ENCODE measurements at regions not wholly inside any gene's neighbourhood (a gene's known extent, or its start where the extent isn't known, plus 50 kb on each side); places are given as distances from the start of the nearest gene placed in this dataset.

DNA sequence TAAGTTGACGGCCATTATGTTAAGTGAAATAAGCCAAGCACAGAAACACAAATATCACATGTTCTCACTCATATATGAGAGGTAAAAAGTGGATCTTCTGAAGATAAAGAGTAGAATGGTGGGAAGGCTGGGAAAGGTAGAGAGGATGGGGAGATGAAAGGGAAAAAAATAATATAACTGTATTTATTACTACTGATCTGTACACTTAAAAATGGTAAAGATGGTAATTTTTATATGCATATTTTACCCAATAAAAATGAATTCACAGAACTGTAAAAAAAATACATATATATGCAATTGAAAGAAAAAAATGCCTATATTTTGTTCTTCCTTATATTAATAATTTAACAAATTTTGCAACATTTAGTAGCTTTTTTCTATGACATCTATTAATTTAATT, 694.4 kb upstream of the MARCKS start:
- POLR2A ChIA-PET: no interaction called here
- CTCF ChIA-PET: no interaction called here
- TF ChIP-seq CTCF (IDR thresholded peaks at IDR 0.05; ENCODE audit: insufficient read depth, low read length, missing control alignments): no peak
- H3K4me3 ChIP-seq (ENCODE audit: low read depth, low read length): no peak overlapping the region
- DNase-seq (ENCODE audit: low read depth, low spot score): no peak

DNA sequence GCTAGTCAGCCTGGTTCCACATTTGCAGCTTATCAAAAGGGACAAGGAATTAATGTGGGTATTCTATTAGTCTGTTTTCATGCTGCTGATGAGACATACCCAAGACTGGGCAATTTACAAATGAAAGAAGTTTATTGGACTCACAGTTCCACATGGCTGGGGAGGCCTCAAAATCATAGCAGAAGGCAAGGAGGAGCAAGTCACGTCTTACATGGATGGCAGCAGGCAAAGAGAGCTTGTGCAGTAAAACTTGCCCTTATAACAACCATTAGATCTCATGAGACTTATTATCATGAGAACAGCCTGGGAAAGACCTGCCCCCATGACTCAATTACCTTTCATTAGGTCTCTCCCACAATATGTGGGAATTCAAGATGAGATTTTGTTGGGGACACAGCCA, 689.1 kb upstream of the MARCKS start:
- no peak for TF ChIP-seq CTCF (IDR thresholded peaks at IDR 0.05; ENCODE audit: insufficient read depth, low read length, missing control alignments)
- DNase-seq (ENCODE audit: low read depth, low spot score): no peak
- no peak overlapping the region for H3K4me3 ChIP-seq (ENCODE audit: low read depth, low read length)
- POLR2A ChIA-PET: interaction anchor here (1.2 kb wide), 1 partner anchor 10 kb away, joined by 3 read pairs; no protein-coding TSS in a partner anchor
- CTCF ChIA-PET: interaction anchor here (0.7 to 1.1 kb wide), 2 partner anchors 13 to 14 kb away, joined by 3 read pairs; no protein-coding TSS in a partner anchor

DNA sequence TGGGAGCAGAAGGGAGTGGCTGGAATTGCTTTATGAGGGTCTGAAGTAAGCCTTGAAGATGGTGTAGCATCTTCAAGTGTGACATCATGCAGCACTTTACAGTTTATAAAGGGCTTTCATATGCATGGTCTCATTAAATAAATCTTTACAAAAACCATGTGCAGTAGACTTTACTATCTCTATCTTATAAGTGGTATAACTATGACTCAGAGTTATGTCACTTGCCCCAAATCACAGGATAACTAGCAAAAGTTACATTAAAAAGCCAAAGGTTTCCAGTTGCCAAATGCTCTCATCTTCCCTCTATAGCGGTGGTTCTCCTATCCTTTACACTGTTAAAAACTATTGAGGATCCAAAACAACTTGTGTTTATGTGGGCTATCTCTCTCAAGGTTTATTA, 687.7 kb upstream of the MARCKS start:
- no peak for DNase-seq (ENCODE audit: low read depth, low spot score)
- ChIA-PET POLR2A (no interaction called here), CTCF (no interaction called here)
- no peak for TF ChIP-seq CTCF (IDR thresholded peaks at IDR 0.05; ENCODE audit: insufficient read depth, low read length, missing control alignments)
- no peak overlapping the region for H3K4me3 ChIP-seq (ENCODE audit: low read depth, low read length)

DNA sequence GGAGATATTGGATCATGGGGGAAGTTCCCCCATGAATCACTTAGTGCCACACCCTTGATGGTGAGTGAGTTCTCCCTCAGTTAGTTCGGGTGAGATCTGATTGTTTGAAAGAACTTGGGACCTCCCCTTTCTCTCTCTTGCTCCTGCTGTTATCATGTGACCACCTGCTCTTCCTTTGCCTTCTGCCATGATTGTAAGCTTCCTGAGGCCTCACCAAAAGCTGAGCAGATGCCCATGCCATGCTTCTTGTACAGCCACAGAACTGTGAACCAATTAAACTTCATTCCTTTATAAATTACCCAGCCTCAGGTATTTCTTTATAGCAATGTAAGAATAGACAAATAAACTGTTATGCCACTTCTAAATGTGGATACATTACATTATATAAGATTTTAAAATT, 686.7 kb upstream of the MARCKS start:
- no peak overlapping the region for H3K4me3 ChIP-seq (ENCODE audit: low read depth, low read length)
- ChIA-PET CTCF (no interaction called here), POLR2A (no interaction called here)
- DNase-seq (ENCODE audit: low read depth, low spot score): no peak
- no peak for TF ChIP-seq CTCF (IDR thresholded peaks at IDR 0.05; ENCODE audit: insufficient read depth, low read length, missing control alignments)

DNA sequence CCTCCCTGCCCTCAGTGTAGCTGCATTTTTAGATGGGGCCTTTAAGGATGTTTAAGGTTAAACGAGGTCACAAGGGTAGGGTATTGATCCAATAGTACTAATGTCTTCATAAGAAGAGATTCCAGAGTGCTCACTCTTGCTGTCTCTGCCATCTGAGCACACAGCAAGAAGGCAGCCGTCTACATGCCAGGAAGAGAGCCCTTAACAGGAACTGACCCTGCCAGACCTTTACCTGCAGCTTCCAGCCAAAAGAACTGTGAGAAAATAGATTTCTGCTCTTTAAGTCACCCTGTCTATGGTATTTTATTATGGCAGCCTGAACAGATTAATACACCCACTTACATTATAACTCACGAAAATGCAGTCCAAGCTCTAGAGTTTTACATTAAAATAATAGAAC, 685.3 kb upstream of the MARCKS start:
- ChIA-PET POLR2A (no interaction called here), CTCF (no interaction called here)
- H3K4me3 ChIP-seq (ENCODE audit: low read depth, low read length): no peak overlapping the region
- no peak for TF ChIP-seq CTCF (IDR thresholded peaks at IDR 0.05; ENCODE audit: insufficient read depth, low read length, missing control alignments)
- no peak for DNase-seq (ENCODE audit: low read depth, low spot score)

GRCh38 chr6:113172531-113172966, 684.6 kb upstream of the MARCKS start:
- no peak overlapping the region for H3K4me3 ChIP-seq (ENCODE audit: low read depth, low read length)
- no peak for TF ChIP-seq CTCF (IDR thresholded peaks at IDR 0.05; ENCODE audit: insufficient read depth, low read length, missing control alignments)
- CTCF ChIA-PET: no interaction called here
- POLR2A ChIA-PET: no interaction called here
- no peak for DNase-seq (ENCODE audit: low read depth, low spot score)
